ENCODE measurements at regions not wholly inside any gene's neighbourhood (a gene's known extent, or its start where the extent isn't known, plus 50 kb on each side); places are given as distances from the start of the nearest gene placed in this dataset.
"Not testable (repeated sequence)": the region's sequence is repeated elsewhere in the genome, so short reads cannot be mapped to it uniquely, and the experiment has no call there.

- DNase-seq, result no peak
Measured at GRCh38 chr14:38391334-38391733, 135.4 kb upstream of the CLEC14A start.

- DNase-seq, result no peak
Measured at GRCh38 chr14:38389681-38390080, 133.8 kb upstream of the CLEC14A start.

- no peak for DNase-seq
Measured at GRCh38 chr14:38387821-38388220, 131.9 kb upstream of the CLEC14A start.

GRCh38 chr14:38385836-38386235 lies 129.9 kb upstream of the CLEC14A start:
- DNase-seq, result no peak

- no peak for DNase-seq
Measured at GRCh38 chr14:38385343-38385742, 129.4 kb upstream of the CLEC14A start.

GRCh38 chr14:38384741-38385140 lies 128.8 kb upstream of the CLEC14A start:
- DNase-seq, result no peak

- DNase-seq, result no peak
Measured at GRCh38 chr14:38367922-38368321, 112.0 kb upstream of the CLEC14A start.

GRCh38 chr14:38366374-38366773 lies 110.5 kb upstream of the CLEC14A start:
- DNase-seq, result no peak

GRCh38 chr14:38363217-38363616 lies 107.3 kb upstream of the CLEC14A start:
- no peak for DNase-seq

GRCh38 chr14:38357557-38357956 lies 101.7 kb upstream of the CLEC14A start:
- no peak for DNase-seq

- DNase-seq, result not testable (repeated sequence)
Measured at GRCh38 chr14:38355473-38355872, 99.6 kb upstream of the CLEC14A start.

GRCh38 chr14:38350102-38350501 lies 94.2 kb upstream of the CLEC14A start:
- DNase-seq, result no peak

- DNase-seq, result no peak
Measured at GRCh38 chr14:38342803-38343202, 86.9 kb upstream of the CLEC14A start.

- DNase-seq, result no peak
Measured at GRCh38 chr14:38339696-38340095, 83.8 kb upstream of the CLEC14A start.

- DNase-seq, result no peak
Measured at GRCh38 chr14:38336298-38336697, 80.4 kb upstream of the CLEC14A start.

- no peak for DNase-seq
Measured at GRCh38 chr14:38330275-38330674, 74.4 kb upstream of the CLEC14A start.

GRCh38 chr14:38329246-38329645 lies 73.4 kb upstream of the CLEC14A start:
- no peak for DNase-seq

- peak; percentile 24 for DNase-seq
Measured at GRCh38 chr14:38316922-38317321, 61.0 kb upstream of the CLEC14A start.

GRCh38 chr14:38311655-38312054 lies 55.8 kb upstream of the CLEC14A start:
- peak; percentile 24 for DNase-seq

- DNase-seq, result peak; percentile 18
Measured at GRCh38 chr14:38310420-38310995, 54.6 kb upstream of the CLEC14A start.

- DNase-seq, result no peak
Measured at GRCh38 chr14:38309522-38310277, 53.8 kb upstream of the CLEC14A start.

All from DMS79 treated with DMSO at 0.1 percent for 48 hours (cell line).